Lower leg skin (tissue), 4 donors: ENCODE measurements at regions not wholly inside any gene's neighbourhood (a gene's known extent, or its start where the extent isn't known, plus 50 kb on each side); places are given as distances from the start of the nearest gene placed in this dataset.
"Not testable (repeated sequence)": the region's sequence is repeated elsewhere in the genome, so short reads cannot be mapped to it uniquely, and the experiment has no call there.

Experiments used
- DNase-seq, 2 donors: peaks; one replicate each; pipeline ENCODE4 v3.0.0-alpha.2; 2019; ENCODE audit warnings: low spot score in 2 of 2
- H3K4me3 ChIP-seq: fragments of 200-600 bp; sonication (generic); 2 replicates; pipeline ENCODE4 v1.5.1; 2017; ENCODE audit warnings: mild to moderate bottlenecking, low read depth; ENCODE audit not compliant: poor library complexity, severe bottlenecking
- CTCF ChIP-seq, 3 donors: fragments of 450-650 bp; IDR thresholded peaks; one replicate each; pipeline ENCODE4 v1.5.1; 2016; ENCODE audit warnings: antibody characterized with exemption in 3 of 3, mild to moderate bottlenecking in 3 of 3, moderate library complexity in 2 of 3
- POLR2A ChIP-seq, 2 donors: fragments of 450-650 bp; IDR thresholded peaks; one replicate each; pipeline ENCODE4 v1.6.1; 2016 to 2017; ENCODE audit warnings: antibody characterized with exemption in 2 of 2, mild to moderate bottlenecking in 1 of 2, moderate library complexity in 1 of 2
- WGBS, 2 donors: methylation state at CpG; one replicate each; pipeline ENCODE4 v1.1.5; 2018; 5-methylcytosine and 5-hydroxymethylcytosine counted together
- intact Hi-C: fragments of 100-400 bp; cut with DNase I; formaldehyde crosslinking; loops from one replicate; pipeline ENCODE4 v1.15.0; 2023; ENCODE audit warnings: low total_unique reads

- intact Hi-C loops = no loop called here
- no peak for TF ChIP-seq POLR2A (IDR thresholded peaks at IDR 0.05)
- no peak for DNase-seq
- H3K4me3 ChIP-seq = no peak overlapping the region
- WGBS, 2 donors = 86% methylated on average over 3 of the region's 3 CpGs
Measured at GRCh38 chr6:164982389-164982788, 327.0 kb downstream of the C6orf118 start.

GRCh38 chr6:164967102-164967501, 342.3 kb downstream of the C6orf118 start:
- WGBS, 2 donors = 61 to 71% methylated on average over 12 of the region's 12 CpGs
- no peak overlapping the region for H3K4me3 ChIP-seq
- intact Hi-C loops = no loop called here
- no peak for DNase-seq
- TF ChIP-seq CTCF (IDR thresholded peaks at IDR 0.05) (no peak), POLR2A (IDR thresholded peaks at IDR 0.05) (no peak)

- H3K4me3 ChIP-seq = no peak overlapping the region
- no peak for TF ChIP-seq POLR2A (IDR thresholded peaks at IDR 0.05)
- TF ChIP-seq CTCF (IDR thresholded peaks at IDR 0.05) = no peak
- 67 to 92% methylated on average over 1 of the region's 1 CpG for WGBS, 2 donors
- no peak for DNase-seq
- intact Hi-C loops = no loop called here
Measured at GRCh38 chr6:164962805-164963204, 346.6 kb downstream of the C6orf118 start.

GRCh38 chr6:164947164-164947563, 362.2 kb downstream of the C6orf118 start:
- intact Hi-C loops = no loop called here
- no peak for TF ChIP-seq CTCF (IDR thresholded peaks at IDR 0.05)
- no peak for TF ChIP-seq POLR2A (IDR thresholded peaks at IDR 0.05)
- no peak overlapping the region for H3K4me3 ChIP-seq
- DNase-seq = no peak
- 37 to 45% methylated on average over 8 of the region's 8 CpGs for WGBS, 2 donors

- 91 to 95% methylated on average over 1 of the region's 1 CpG for WGBS, 2 donors
- DNase-seq = no peak
- no peak overlapping the region for H3K4me3 ChIP-seq
- intact Hi-C loops = no loop called here
- no peak for TF ChIP-seq CTCF (IDR thresholded peaks at IDR 0.05)
- TF ChIP-seq POLR2A (IDR thresholded peaks at IDR 0.05) = no peak
Measured at GRCh38 chr6:164942271-164942670, 367.1 kb downstream of the C6orf118 start.

GRCh38 chr6:164933238-164933794, 376.1 kb downstream of the C6orf118 start:
- DNase-seq, H3K4me3 ChIP-seq, intact Hi-C loops: not testable (repeated sequence)
- WGBS, 2 donors = 88 to 95% methylated on average over 19 to 27 of the region's 28 CpGs

- no peak for DNase-seq
- no peak overlapping the region for H3K4me3 ChIP-seq
- TF ChIP-seq CTCF (IDR thresholded peaks at IDR 0.05) = no peak
- TF ChIP-seq POLR2A (IDR thresholded peaks at IDR 0.05) = no peak
- WGBS, 2 donors = 67 to 79% methylated on average over 13 of the region's 13 CpGs
- intact Hi-C loops = loop anchor here (1.0 kb wide), 1 partner anchor 44 kb away; no protein-coding TSS in a partner anchor
Measured at GRCh38 chr6:164929408-164929977, 379.9 kb downstream of the C6orf118 start.
